Hepatocyte (in vitro differentiated cells): ENCODE measurements at regions not wholly inside any gene's neighbourhood (a gene's known extent, or its start where the extent isn't known, plus 50 kb on each side); places are given as distances from the start of the nearest gene placed in this dataset.

ENCODE experiments used
- EZH2 ChIP-seq: fragments of 200-600 bp; sonication (generic); IDR thresholded peaks from 2 replicates; pipeline ENCODE4 v1.6.1; 2016; ENCODE audit warnings: antibody characterized with exemption, mild to moderate bottlenecking, borderline replicate concordance
- EZH2phosphoT487 ChIP-seq: fragments of 200-600 bp; sonication (generic); IDR thresholded peaks from one replicate; pipeline ENCODE4 v1.6.1; 2018; ENCODE audit warnings: antibody characterized with exemption, mild to moderate bottlenecking, low read depth, moderate library complexity; ENCODE audit not compliant: unreplicated experiment, severe bottlenecking
- TF ChIP-seq, protein P1 (sequence below): fragments of 200-600 bp; sonication (generic); IDR thresholded peaks from 2 replicates; pipeline ENCODE4 v1.5.1; 2016; ENCODE audit warnings: antibody characterized with exemption, mild to moderate bottlenecking; ENCODE audit not compliant: poor library complexity

DNA sequence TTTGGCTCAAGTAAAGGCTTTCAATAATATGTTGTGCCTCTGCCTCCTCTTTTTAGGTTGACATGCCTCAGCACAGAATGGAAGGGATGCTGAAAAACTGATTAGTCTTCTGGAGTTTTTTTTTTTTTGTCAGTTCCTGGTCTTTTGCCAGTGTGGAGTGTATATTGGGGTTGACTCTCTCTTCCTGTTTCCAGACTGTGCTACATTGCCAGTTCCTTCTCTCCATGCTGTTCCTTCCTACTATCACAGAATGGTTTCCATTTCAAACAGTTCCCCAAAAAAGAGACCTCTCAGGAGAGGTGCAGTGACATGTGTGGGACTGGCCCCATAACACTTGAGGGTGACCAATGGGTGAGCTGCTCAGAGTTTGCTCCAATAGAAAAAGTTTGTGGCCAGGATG lies 101.7 kb upstream of the ETV3 start:
- TF ChIP-seq, protein P1, sequence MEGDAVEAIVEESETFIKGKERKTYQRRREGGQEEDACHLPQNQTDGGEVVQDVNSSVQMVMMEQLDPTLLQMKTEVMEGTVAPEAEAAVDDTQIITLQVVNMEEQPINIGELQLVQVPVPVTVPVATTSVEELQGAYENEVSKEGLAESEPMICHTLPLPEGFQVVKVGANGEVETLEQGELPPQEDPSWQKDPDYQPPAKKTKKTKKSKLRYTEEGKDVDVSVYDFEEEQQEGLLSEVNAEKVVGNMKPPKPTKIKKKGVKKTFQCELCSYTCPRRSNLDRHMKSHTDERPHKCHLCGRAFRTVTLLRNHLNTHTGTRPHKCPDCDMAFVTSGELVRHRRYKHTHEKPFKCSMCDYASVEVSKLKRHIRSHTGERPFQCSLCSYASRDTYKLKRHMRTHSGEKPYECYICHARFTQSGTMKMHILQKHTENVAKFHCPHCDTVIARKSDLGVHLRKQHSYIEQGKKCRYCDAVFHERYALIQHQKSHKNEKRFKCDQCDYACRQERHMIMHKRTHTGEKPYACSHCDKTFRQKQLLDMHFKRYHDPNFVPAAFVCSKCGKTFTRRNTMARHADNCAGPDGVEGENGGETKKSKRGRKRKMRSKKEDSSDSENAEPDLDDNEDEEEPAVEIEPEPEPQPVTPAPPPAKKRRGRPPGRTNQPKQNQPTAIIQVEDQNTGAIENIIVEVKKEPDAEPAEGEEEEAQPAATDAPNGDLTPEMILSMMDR: no peak
- no peak for TF ChIP-seq EZH2
- TF ChIP-seq EZH2phosphoT487: no peak
